Endothelial cell of umbilical vein (primary cell): ENCODE measurements at regions not wholly inside any gene's neighbourhood (a gene's known extent, or its start where the extent isn't known, plus 50 kb on each side); places are given as distances from the start of the nearest gene placed in this dataset.

Source experiments
- MYC ChIP-seq: IDR thresholded peaks from one replicate; pipeline ENCODE4 v1.6.1; 2011; ENCODE audit warnings: mild to moderate bottlenecking, low read depth, low read length
- TF ChIP-seq, protein P1 (sequence below), 2 donors: IDR thresholded peaks; 1 replicate in 1 of 2; 2 replicates in 1 of 2; pipeline ENCODE4 v1.5.1; 2011; ENCODE audit warnings: low read length in 2 of 2, mild to moderate bottlenecking in 2 of 2, moderate library complexity in 2 of 2, control low read depth in 1 of 2, inconsistent platforms in 1 of 2, low read depth in 1 of 2; ENCODE audit not compliant: insufficient read depth in 1 of 2; ENCODE audit errors: extremely low read depth in 1 of 2

DNA sequence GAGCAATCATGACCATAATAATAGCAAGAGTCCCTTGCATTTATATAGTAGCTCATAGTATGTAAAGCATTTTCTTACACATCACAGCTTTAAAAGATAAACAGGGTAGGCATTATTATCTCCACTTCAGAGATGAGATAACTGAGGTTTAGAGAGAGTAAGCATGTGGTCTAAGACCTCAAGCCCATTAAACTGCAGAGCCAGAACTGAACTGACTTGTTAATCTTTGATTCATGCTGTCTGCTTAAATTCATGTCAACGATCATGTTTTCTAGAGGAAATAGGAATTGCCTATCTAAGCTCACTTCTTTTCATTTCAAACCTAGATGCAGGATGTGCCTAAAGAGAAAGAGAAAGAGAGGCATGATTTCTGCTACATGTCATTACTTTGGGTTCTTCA is 524.8 kb downstream of the PTPRC start:
- TF ChIP-seq MYC, result no peak
- TF ChIP-seq, protein P1, sequence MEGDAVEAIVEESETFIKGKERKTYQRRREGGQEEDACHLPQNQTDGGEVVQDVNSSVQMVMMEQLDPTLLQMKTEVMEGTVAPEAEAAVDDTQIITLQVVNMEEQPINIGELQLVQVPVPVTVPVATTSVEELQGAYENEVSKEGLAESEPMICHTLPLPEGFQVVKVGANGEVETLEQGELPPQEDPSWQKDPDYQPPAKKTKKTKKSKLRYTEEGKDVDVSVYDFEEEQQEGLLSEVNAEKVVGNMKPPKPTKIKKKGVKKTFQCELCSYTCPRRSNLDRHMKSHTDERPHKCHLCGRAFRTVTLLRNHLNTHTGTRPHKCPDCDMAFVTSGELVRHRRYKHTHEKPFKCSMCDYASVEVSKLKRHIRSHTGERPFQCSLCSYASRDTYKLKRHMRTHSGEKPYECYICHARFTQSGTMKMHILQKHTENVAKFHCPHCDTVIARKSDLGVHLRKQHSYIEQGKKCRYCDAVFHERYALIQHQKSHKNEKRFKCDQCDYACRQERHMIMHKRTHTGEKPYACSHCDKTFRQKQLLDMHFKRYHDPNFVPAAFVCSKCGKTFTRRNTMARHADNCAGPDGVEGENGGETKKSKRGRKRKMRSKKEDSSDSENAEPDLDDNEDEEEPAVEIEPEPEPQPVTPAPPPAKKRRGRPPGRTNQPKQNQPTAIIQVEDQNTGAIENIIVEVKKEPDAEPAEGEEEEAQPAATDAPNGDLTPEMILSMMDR (IDR thresholded peaks at IDR 0.05; ENCODE audit: extremely low read depth in 1 of 2, insufficient read depth in 1 of 2, low read depth in 1 of 2, low read length in 2 of 2), result no peak
